ENCODE measurements at regions not wholly inside any gene's neighbourhood (a gene's known extent, or its start where the extent isn't known, plus 50 kb on each side); places are given as distances from the start of the nearest gene placed in this dataset.
A peak's percentile ranks its signal among the peaks of the same experiment; 100 is the strongest.

- intact Hi-C loops (cut with DNase I): no loop called here
- Histone ChIP-seq H3K9me3 (no peaks in the 10 kb centered on the region), H3K36me3 (no peaks in the 10 kb centered on the region), H3K27ac (no peak overlapping the region), H3K27me3 (no peaks in the 10 kb centered on the region), H3K4me3 (no peak overlapping the region), H3K4me1 (peaks cover 0 to 21% (median 6%) of the 10 kb centered on the region in 4 donors)
- WGBS, 2 donors: 73 to 77% methylated on average over 1 of the region's 1 CpG
- no peak for TF ChIP-seq CTCF (IDR thresholded peaks at IDR 0.05)
- TF ChIP-seq POLR2AphosphoS5 (IDR thresholded peaks at IDR 0.05): no peak
- TF ChIP-seq EP300 (IDR thresholded peaks at IDR 0.05): no peak
- TF ChIP-seq POLR2A (IDR thresholded peaks at IDR 0.05): no peak
- no peak for DNase-seq
Measured at GRCh38 chr9:13715430-13715829, 435.9 kb upstream of the MPDZ start.

GRCh38 chr9:13707612-13708576, 428.4 kb upstream of the MPDZ start:
- DNase-seq: no peak
- no peaks in the 10 kb centered on the region for H3K4me1 ChIP-seq
- H3K36me3 ChIP-seq: no peaks in the 10 kb centered on the region
- no peaks in the 10 kb centered on the region for H3K9me3 ChIP-seq
- TF ChIP-seq CTCF (IDR thresholded peaks at IDR 0.05) (no peak), EP300 (IDR thresholded peaks at IDR 0.05) (no peak), POLR2AphosphoS5 (IDR thresholded peaks at IDR 0.05) (no peak), POLR2A (IDR thresholded peaks at IDR 0.05) (no peak)
- 66 to 73% methylated on average over 4 of the region's 4 CpGs for WGBS, 2 donors
- no peak overlapping the region for H3K27ac ChIP-seq
- intact Hi-C loops (cut with DNase I): no loop called here
- no peaks in the 10 kb centered on the region for H3K27me3 ChIP-seq
- H3K4me3 ChIP-seq: no peak overlapping the region

GRCh38 chr9:13705918-13706317, 426.4 kb upstream of the MPDZ start:
- DNase-seq: peak; percentile 85
- Histone ChIP-seq H3K4me3 (no peak overlapping the region), H3K27ac (peak overlapping the region; percentile 24 to 65 (median 38)), H3K9me3 (no peaks in the 10 kb centered on the region), H3K27me3 (no peaks in the 10 kb centered on the region), H3K4me1 (no peaks in the 10 kb centered on the region), H3K36me3 (no peaks in the 10 kb centered on the region)
- 61 to 68% methylated on average over 6 of the region's 6 CpGs for WGBS, 2 donors
- TF ChIP-seq EP300 (IDR thresholded peaks at IDR 0.05) (peak in 2 of 4 donors; percentile 18 to 50), POLR2AphosphoS5 (IDR thresholded peaks at IDR 0.05) (peak; percentile 31 to 68 (median 59)), CTCF (IDR thresholded peaks at IDR 0.05) (no peak), POLR2A (IDR thresholded peaks at IDR 0.05) (no peak)
- intact Hi-C loops (cut with DNase I): no loop called here

GRCh38 chr9:13705373-13705772, 425.9 kb upstream of the MPDZ start:
- DNase-seq: no peak
- Histone ChIP-seq H3K9me3 (no peaks in the 10 kb centered on the region), H3K36me3 (no peaks in the 10 kb centered on the region), H3K4me1 (no peaks in the 10 kb centered on the region), H3K4me3 (no peak overlapping the region), H3K27me3 (no peaks in the 10 kb centered on the region), H3K27ac (peak overlapping the region; percentile 24 to 65 (median 38))
- TF ChIP-seq CTCF (IDR thresholded peaks at IDR 0.05): no peak
- no peak for TF ChIP-seq POLR2AphosphoS5 (IDR thresholded peaks at IDR 0.05)
- no peak for TF ChIP-seq POLR2A (IDR thresholded peaks at IDR 0.05)
- intact Hi-C loops (cut with DNase I): no loop called here
- WGBS, 2 donors: 60 to 63% methylated on average over 3 of the region's 3 CpGs

Data from sigmoid colon (tissue), 6 donors.